ENCODE measurements at regions not wholly inside any gene's neighbourhood (a gene's known extent, or its start where the extent isn't known, plus 50 kb on each side); places are given as distances from the start of the nearest gene placed in this dataset.

- no peak overlapping the region for H3K4ac ChIP-seq (ENCODE audit: low read depth, low read length)
- no peaks in the 10 kb centered on the region for H3K9me3 ChIP-seq (ENCODE audit: control insufficient read depth, insufficient read depth, low read length)
- intact Hi-C loops (cut with micrococcal nuclease) = no loop called here
- no peak overlapping the region for H4K5ac ChIP-seq (ENCODE audit: low read depth, low read length)
- no CpG with 5 or more reads among the region's 4 CpGs for WGBS, 2 experiments (ENCODE audit: extremely low coverage in 2 of 2, insufficient read length in 1 of 2)
- no peak for TF ChIP-seq ELK1 (IDR thresholded peaks at IDR 0.05; ENCODE audit: borderline replicate concordance, low read depth, low read length)
- no peak for TF ChIP-seq CHD1 (IDR thresholded peaks at IDR 0.05; ENCODE audit: low read depth, low read length)
- no peaks in the 10 kb centered on the region for H3K4me1 ChIP-seq (ENCODE audit: control insufficient read depth, insufficient read depth, low read length)
- no peak overlapping the region for H2BK5ac ChIP-seq (ENCODE audit: low read depth, low read length, poor library complexity, severe bottlenecking)
- no peak overlapping the region for H2AK9ac ChIP-seq (replicated peaks; ENCODE audit: low read depth, low read length, poor library complexity)
- no peak overlapping the region for H2BK120ac ChIP-seq (ENCODE audit: low read depth, low read length)
- H3K9me1 ChIP-seq (ENCODE audit: insufficient read depth, low read length) = no peaks in the 10 kb centered on the region
- dilution Hi-C loops (cut with HindIII; ENCODE audit: low sequenced_read_pairs, unreplicated experiment) = no loop called here
- no TSS peak for BruUV-seq (replicated peaks)
- no peak overlapping the region for H3K4me2 ChIP-seq (ENCODE audit: low read depth, low read length)
- no peak overlapping the region for H3K18ac ChIP-seq (ENCODE audit: low read depth, low read length)
- no peak overlapping the region for H2BK15ac ChIP-seq (ENCODE audit: low read depth, low read length)
- peaks cover 11% of the 10 kb centered on the region for H3K27me3 ChIP-seq (ENCODE audit: control insufficient read depth, insufficient read depth, low read length)
- H3K9ac ChIP-seq (ENCODE audit: low read depth, low read length) = no peak overlapping the region
- H2BK20ac ChIP-seq (ENCODE audit: low read depth, low read length) = no peak overlapping the region
- no peak overlapping the region for H3K27ac ChIP-seq (ENCODE audit: insufficient read depth, low read length)
- DNase-seq = no peak
- H3K56ac ChIP-seq (ENCODE audit: extremely low read depth, insufficient read depth, low read length) = no peak overlapping the region
- no peak overlapping the region for H3K4me3 ChIP-seq (ENCODE audit: insufficient read depth, low read depth, low read length)
- H3K23ac ChIP-seq (ENCODE audit: low read depth, low read length) = no peak overlapping the region
- in situ Hi-C loops (cut with MboI; ENCODE audit: low sequenced_read_pairs) = no loop called here
- H4K8ac ChIP-seq (ENCODE audit: low read depth in 2 of 2, low read length in 2 of 2) = no peak overlapping the region
- H2AFZ ChIP-seq (replicated peaks; ENCODE audit: low read length, poor library complexity) = no peak overlapping the region
- no peak for ATAC-seq (ENCODE audit: low read depth)
- ChIA-PET POLR2A (ENCODE audit: unreplicated experiment) (no interaction called here), CTCF (no interaction called here)
- no peak overlapping the region for H4K91ac ChIP-seq (ENCODE audit: insufficient read depth, low read depth, low read length)
- H3K79me1 ChIP-seq (ENCODE audit: low read depth in 1 of 2, low read length in 2 of 2) = no peaks in the 10 kb centered on the region
- no peaks in the 10 kb centered on the region for H4K20me1 ChIP-seq (ENCODE audit: insufficient read depth, low read length)
- H3K14ac ChIP-seq (replicated peaks; ENCODE audit: low read depth, low read length) = no peak overlapping the region
- H3K36me3 ChIP-seq (ENCODE audit: control insufficient read depth, insufficient read depth, low read length) = no peaks in the 10 kb centered on the region
- H2AK5ac ChIP-seq (ENCODE audit: low read depth, low read length) = no peak overlapping the region
These were observed 577.9 kb upstream of the CDH5 start for GRCh38 chr16:65788434-65789140.
